SK-N-SH (cell line): ENCODE measurements at regions not wholly inside any gene's neighbourhood (a gene's known extent, or its start where the extent isn't known, plus 50 kb on each side); places are given as distances from the start of the nearest gene placed in this dataset.

ENCODE experiments used
- CTCF ChIA-PET: fragments of 300-600, 350-600 bp; formaldehyde crosslinking; extraction: SDS; loops from one replicate; lab custom pipeline; 2021; lab: Yijun Ruan, JAX
- POLR2A ChIA-PET: fragments of 350-600 bp; sonication (Branson Sonifier 250); formaldehyde crosslinking; extraction: SDS; loops from one replicate; lab custom pipeline; 2020; ENCODE audit warnings: antibody characterized with exemption, inconsistent platforms; lab: Yijun Ruan, JAX
- DNase-seq: peaks from one replicate; pipeline ENCODE4 v3.0.0; 2012
- H2AFZ ChIP-seq: fragments of 200-600 bp; sonication (generic); 2 replicates; pipeline ENCODE4 v1.8.1; 2016; ENCODE audit warnings: antibody characterized with exemption, mild to moderate bottlenecking, low read depth
- H3F3A ChIP-seq: fragments of 200-600 bp; sonication (generic); replicated peaks from 2 replicates; pipeline ENCODE3; 2016; ENCODE audit warnings: antibody characterized with exemption, mild to moderate bottlenecking; ENCODE audit not compliant: insufficient read depth
- H3K27ac ChIP-seq, 2 experiments: fragments of 200-500 bp in 1 of 2; fragments of 200-600 bp in 1 of 2; sonication (Bioruptor generic) in 1 of 2; sonication (generic), shearing (Covaris generic) in 1 of 2; 2 replicates each; pipeline versions ENCODE4 v1.5.1 to v1.6.1; 2014 to 2016; ENCODE audit warnings: low read depth in 2 of 2, inconsistent platforms in 1 of 2, low read length in 1 of 2, mild to moderate bottlenecking in 1 of 2, mixed read lengths in 1 of 2
- H3K27me3 ChIP-seq: fragments of 200-600 bp; sonication (generic), shearing (Covaris generic); 2 replicates; pipeline ENCODE4 v1.6.1; 2016; ENCODE audit warnings: mixed run types; ENCODE audit not compliant: insufficient read depth
- H3K36me3 ChIP-seq, 2 experiments: fragments of 200-500 bp in 1 of 2; fragments of 200-600 bp in 1 of 2; sonication (Bioruptor generic) in 1 of 2; sonication (generic) in 1 of 2; replicated peaks in 1 of 2; 2 replicates each; pipeline versions ENCODE3 to v1.5.1; 2014 to 2016; ENCODE audit warnings: low read length in 1 of 2, mild to moderate bottlenecking in 1 of 2; ENCODE audit not compliant: insufficient read depth in 2 of 2, control insufficient read depth in 1 of 2
- H3K4me1 ChIP-seq, 2 experiments: fragments of 200-500 bp in 1 of 2; fragments of 200-600 bp in 1 of 2; sonication (Bioruptor generic) in 1 of 2; sonication (generic), shearing (Covaris generic) in 1 of 2; 2 replicates each; pipeline versions ENCODE4 v1.5.1 to v1.6.1; 2014 to 2016; ENCODE audit warnings: low read depth in 1 of 2, low read length in 1 of 2, mixed run types in 1 of 2; ENCODE audit not compliant: insufficient read depth in 2 of 2, control insufficient read depth in 1 of 2
- H3K4me2 ChIP-seq: fragments of 200-600 bp; sonication (generic), shearing (Covaris generic); 2 replicates; pipeline ENCODE4 v1.6.1; 2017; ENCODE audit warnings: mixed run types
- H3K4me3 ChIP-seq, 2 experiments: fragments of 200-500 bp in 1 of 2; fragments of 200-600 bp in 1 of 2; sonication (Bioruptor generic) in 1 of 2; sonication (generic), shearing (Covaris generic) in 1 of 2; 2 replicates each; pipeline versions ENCODE4 v1.5.1 to v1.8.1; 2014 to 2016; ENCODE audit warnings: low read depth in 2 of 2, inconsistent platforms in 1 of 2, low read length in 1 of 2, mild to moderate bottlenecking in 1 of 2, mixed read lengths in 1 of 2, moderate library complexity in 1 of 2
- H3K79me2 ChIP-seq: fragments of 200-600 bp; sonication (generic); 2 replicates; pipeline ENCODE4 v1.8.1; 2017; ENCODE audit warnings: mild to moderate bottlenecking; ENCODE audit not compliant: insufficient read depth
- H3K9ac ChIP-seq: fragments of 200-600 bp; sonication (generic); 2 replicates; pipeline ENCODE4 v1.6.1; 2017; ENCODE audit warnings: mixed run types
- H3K9me2 ChIP-seq: fragments of 200-600 bp; sonication (generic); 2 replicates; pipeline ENCODE4 v1.6.1; 2017; ENCODE audit warnings: mixed run types
- H3K9me3 ChIP-seq: fragments of 200-600 bp; sonication (generic); 2 replicates; pipeline ENCODE4 v1.6.1; 2017; ENCODE audit warnings: mixed run types, mild to moderate bottlenecking, moderate library complexity
- H4K20me1 ChIP-seq: fragments of 200-600 bp; sonication (generic); 2 replicates; pipeline ENCODE4 v1.6.1; 2017; ENCODE audit warnings: mild to moderate bottlenecking, mixed run types; ENCODE audit not compliant: insufficient read depth
- FOXJ3 ChIP-seq: sonication (generic); formaldehyde crosslinking; IDR thresholded peaks from 2 replicates; pipeline ENCODE4 v1.5.1; 2020; ENCODE audit warnings: mild to moderate bottlenecking, missing genetic modification reagents
- FOXM1 ChIP-seq: IDR thresholded peaks from 2 replicates; pipeline ENCODE4 v1.4.0; 2012; ENCODE audit warnings: low read depth, mild to moderate bottlenecking
- IRF3 ChIP-seq: fragments of 150-350 bp; IDR thresholded peaks from 2 replicates; pipeline ENCODE4 v1.6.1; 2016; ENCODE audit warnings: mild to moderate bottlenecking, low read depth, low read length
- JUND ChIP-seq: IDR thresholded peaks from 2 replicates; pipeline ENCODE4 v1.4.0; 2012
- MEF2A ChIP-seq: IDR thresholded peaks from 2 replicates; pipeline ENCODE4 v1.4.0; 2012; ENCODE audit warnings: low read depth, borderline replicate concordance
- REST ChIP-seq: IDR thresholded peaks from 2 replicates; pipeline ENCODE4 v1.6.1; 2012; ENCODE audit warnings: mild to moderate bottlenecking, low read depth, low read length, moderate library complexity
- RFX5 ChIP-seq: IDR thresholded peaks from 2 replicates; pipeline ENCODE4 v1.6.1; 2012; ENCODE audit warnings: mild to moderate bottlenecking, improper control_type of control experiment, low read length
- RXRA ChIP-seq: IDR thresholded peaks from 2 replicates; pipeline ENCODE4 v1.4.0; 2012; ENCODE audit warnings: low read depth, mild to moderate bottlenecking, borderline replicate concordance
- SMC3 ChIP-seq: IDR thresholded peaks from 2 replicates; pipeline ENCODE4 v1.6.1; 2012; ENCODE audit warnings: low read depth, low read length, improper control_type of control experiment
- WGBS: methylation state at CpG from one replicate; pipeline ENCODE4 v1.1.6; 2017; ENCODE audit warnings: low lambda C conversion rate; 5-methylcytosine and 5-hydroxymethylcytosine counted together

GRCh38 chr15:87633525-87633924 lies 623.0 kb downstream of the NTRK3 start:
- H3K27me3 ChIP-seq, result no peaks in the 10 kb centered on the region
- H3K79me2 ChIP-seq, result no peaks in the 10 kb centered on the region
- H3F3A ChIP-seq, result no peaks in the 10 kb centered on the region
- H3K36me3 ChIP-seq, result no peaks in the 10 kb centered on the region
- H3K4me2 ChIP-seq, result no peak overlapping the region
- H2AFZ ChIP-seq, result no peak overlapping the region
- no peaks in the 10 kb centered on the region for H3K9me2 ChIP-seq
- no peak for DNase-seq
- 32% methylated on average over 1 of the region's 1 CpG for WGBS
- POLR2A ChIA-PET, result no interaction called here
- no peak overlapping the region for H3K27ac ChIP-seq
- CTCF ChIA-PET, result no interaction called here
- H3K4me3 ChIP-seq, result no peak overlapping the region
- H4K20me1 ChIP-seq, result no peaks in the 10 kb centered on the region
- no peaks in the 10 kb centered on the region for H3K9me3 ChIP-seq
- TF ChIP-seq REST, result no peak
- no peak for TF ChIP-seq FOXM1
- no peak for TF ChIP-seq IRF3
- TF ChIP-seq MEF2A, result no peak
- TF ChIP-seq JUND, result no peak
- TF ChIP-seq RFX5, result no peak
- no peak for TF ChIP-seq RXRA
- no peak for TF ChIP-seq FOXJ3 (CRISPR knock-in tag)
- TF ChIP-seq SMC3, result no peak
- H3K9ac ChIP-seq, result no peak overlapping the region
- H3K4me1 ChIP-seq, result peaks cover 0 to under 1% of the 10 kb centered on the region in 2 experiments; a peak in 1 of 4 replicates

- H2AFZ ChIP-seq, result no peak overlapping the region
- H3F3A ChIP-seq, result no peaks in the 10 kb centered on the region
- H3K9me3 ChIP-seq, result no peaks in the 10 kb centered on the region
- no peak for DNase-seq
- H3K9ac ChIP-seq, result no peak overlapping the region
- no peaks in the 10 kb centered on the region for H3K79me2 ChIP-seq
- ChIA-PET POLR2A (interaction anchor here (0.8 kb wide), 1 partner anchor 48 kb away, joined by 3 read pairs; no protein-coding TSS in a partner anchor), CTCF (interaction anchor here (0.8 kb wide), 1 partner anchor 26 kb away, joined by 3 read pairs; no protein-coding TSS in a partner anchor)
- no peaks in the 10 kb centered on the region for H4K20me1 ChIP-seq
- H3K4me2 ChIP-seq, result no peak overlapping the region
- TF ChIP-seq JUND, result no peak
- H3K27ac ChIP-seq, result no peak overlapping the region
- no peak overlapping the region for H3K4me3 ChIP-seq
- peaks cover 0 to 7% of the 10 kb centered on the region in 2 experiments; a peak in 1 of 4 replicates for H3K4me1 ChIP-seq
- no peaks in the 10 kb centered on the region for H3K27me3 ChIP-seq
- H3K36me3 ChIP-seq, result no peaks in the 10 kb centered on the region
- no peaks in the 10 kb centered on the region for H3K9me2 ChIP-seq
Measured at GRCh38 chr15:87632364-87632763, 624.2 kb downstream of the NTRK3 start.
